HEK293T (cell line): ENCODE measurements at regions not wholly inside any gene's neighbourhood (a gene's known extent, or its start where the extent isn't known, plus 50 kb on each side); places are given as distances from the start of the nearest gene placed in this dataset.
"Not testable (repeated sequence)": the region's sequence is repeated elsewhere in the genome, so short reads cannot be mapped to it uniquely, and the experiment has no call there.

Experiments used
- FOXM1 ChIP-seq: fragments of 450-650 bp; IDR thresholded peaks from 2 replicates; pipeline ENCODE4 v1.6.1; 2017; ENCODE audit warnings: mild to moderate bottlenecking, borderline replicate concordance
- LEF1 ChIP-seq: fragments of 450-650 bp; IDR thresholded peaks from 2 replicates; pipeline ENCODE4 v1.6.1; 2017; ENCODE audit warnings: mild to moderate bottlenecking, borderline replicate concordance
- NFRKB ChIP-seq: fragments of 450-650 bp; IDR thresholded peaks from 2 replicates; pipeline ENCODE4 v1.6.1; 2016; ENCODE audit warnings: mild to moderate bottlenecking, moderate library complexity

DNA sequence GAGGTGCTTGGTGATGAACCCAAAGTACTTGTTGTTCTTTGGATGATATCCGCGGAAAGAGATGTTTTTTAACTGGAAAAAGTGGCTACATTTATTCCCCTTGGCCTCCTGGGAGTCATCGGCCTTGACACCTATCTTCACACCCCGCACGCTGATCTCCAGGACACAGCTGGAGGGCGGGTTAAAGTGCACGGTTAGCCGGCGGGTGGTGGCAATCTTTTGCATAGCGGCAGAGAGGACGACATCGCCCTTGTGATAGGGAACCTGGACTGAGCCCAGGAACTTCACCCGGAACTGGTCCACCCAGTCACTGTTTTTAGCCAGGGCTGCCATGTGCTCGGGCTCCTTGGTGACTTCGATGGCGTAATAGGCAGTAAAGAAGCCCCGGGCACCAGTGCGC lies 110.5 kb upstream of the PLEKHM1 start:
- not testable (repeated sequence) for TF ChIP-seq NFRKB, LEF1, FOXM1
